ENCODE measurements at regions not wholly inside any gene's neighbourhood (a gene's known extent, or its start where the extent isn't known, plus 50 kb on each side); places are given as distances from the start of the nearest gene placed in this dataset.
"Not testable (repeated sequence)": the region's sequence is repeated elsewhere in the genome, so short reads cannot be mapped to it uniquely, and the experiment has no call there.

GRCh38 chr5:32534041-32534440 is 51.3 kb upstream of the SUB1 start:
- no peak for DNase-seq (ENCODE audit: low read depth in 2 of 2, low spot score in 1 of 2)

- DNase-seq (ENCODE audit: low read depth in 2 of 2, low spot score in 1 of 2): peak in 1 of 2 donors; percentile 11
Observed at GRCh38 chr5:32531885-32532520, 53.4 kb upstream of the SUB1 start.

- not testable (repeated sequence) for DNase-seq (ENCODE audit: low read depth in 2 of 2, low spot score in 1 of 2)
Observed at GRCh38 chr5:32527321-32527720, 58.0 kb upstream of the SUB1 start.

GRCh38 chr5:32526810-32527209 is 58.5 kb upstream of the SUB1 start:
- no peak for DNase-seq (ENCODE audit: low read depth in 2 of 2, low spot score in 1 of 2)

GRCh38 chr5:32523625-32524024 is 61.7 kb upstream of the SUB1 start:
- no peak for DNase-seq (ENCODE audit: low read depth in 2 of 2, low spot score in 1 of 2)

- no peak for DNase-seq (ENCODE audit: low read depth in 2 of 2, low spot score in 1 of 2)
Observed at GRCh38 chr5:32522429-32523143, 62.8 kb upstream of the SUB1 start.

- no peak for DNase-seq (ENCODE audit: low read depth in 2 of 2, low spot score in 1 of 2)
Observed at GRCh38 chr5:32521481-32521880, 63.9 kb upstream of the SUB1 start.

GRCh38 chr5:32520972-32521371 is 64.4 kb upstream of the SUB1 start:
- no peak for DNase-seq (ENCODE audit: low read depth in 2 of 2, low spot score in 1 of 2)

GRCh38 chr5:32520356-32520755 is 65.0 kb upstream of the SUB1 start:
- DNase-seq (ENCODE audit: low read depth in 2 of 2, low spot score in 1 of 2): no peak

GRCh38 chr5:32519508-32519907 is 65.8 kb upstream of the SUB1 start:
- DNase-seq (ENCODE audit: low read depth in 2 of 2, low spot score in 1 of 2): no peak

GRCh38 chr5:32514806-32515205 is 70.3 kb upstream of the ZFR start:
- no peak for DNase-seq (ENCODE audit: low read depth in 2 of 2, low spot score in 1 of 2)

- no peak for DNase-seq (ENCODE audit: low read depth in 2 of 2, low spot score in 1 of 2)
Observed at GRCh38 chr5:32512926-32513325, 68.4 kb upstream of the ZFR start.

GRCh38 chr5:32511776-32512374 is 67.3 kb upstream of the ZFR start:
- DNase-seq (ENCODE audit: low read depth in 2 of 2, low spot score in 1 of 2): no peak

- no peak for DNase-seq (ENCODE audit: low read depth in 2 of 2, low spot score in 1 of 2)
Observed at GRCh38 chr5:32510860-32511259, 66.3 kb upstream of the ZFR start.

- no peak for DNase-seq (ENCODE audit: low read depth in 2 of 2, low spot score in 1 of 2)
Observed at GRCh38 chr5:32508806-32509805, 64.6 kb upstream of the ZFR start.

GRCh38 chr5:32507738-32508434 is 63.3 kb upstream of the ZFR start:
- no peak for DNase-seq (ENCODE audit: low read depth in 2 of 2, low spot score in 1 of 2)

GRCh38 chr5:32506799-32507198 is 62.3 kb upstream of the ZFR start:
- no peak for DNase-seq (ENCODE audit: low read depth in 2 of 2, low spot score in 1 of 2)

- DNase-seq (ENCODE audit: low read depth in 2 of 2, low spot score in 1 of 2): no peak
Observed at GRCh38 chr5:32506201-32506661, 61.7 kb upstream of the ZFR start.

- no peak for DNase-seq (ENCODE audit: low read depth in 2 of 2, low spot score in 1 of 2)
Observed at GRCh38 chr5:32505756-32506155, 61.2 kb upstream of the ZFR start.

GRCh38 chr5:32504989-32505596 is 60.6 kb upstream of the ZFR start:
- DNase-seq (ENCODE audit: low read depth in 2 of 2, low spot score in 1 of 2): no peak
